ENCODE measurements at regions not wholly inside any gene's neighbourhood (a gene's known extent, or its start where the extent isn't known, plus 50 kb on each side); places are given as distances from the start of the nearest gene placed in this dataset.
A peak's percentile ranks its signal among the peaks of the same experiment; 100 is the strongest.

DNA sequence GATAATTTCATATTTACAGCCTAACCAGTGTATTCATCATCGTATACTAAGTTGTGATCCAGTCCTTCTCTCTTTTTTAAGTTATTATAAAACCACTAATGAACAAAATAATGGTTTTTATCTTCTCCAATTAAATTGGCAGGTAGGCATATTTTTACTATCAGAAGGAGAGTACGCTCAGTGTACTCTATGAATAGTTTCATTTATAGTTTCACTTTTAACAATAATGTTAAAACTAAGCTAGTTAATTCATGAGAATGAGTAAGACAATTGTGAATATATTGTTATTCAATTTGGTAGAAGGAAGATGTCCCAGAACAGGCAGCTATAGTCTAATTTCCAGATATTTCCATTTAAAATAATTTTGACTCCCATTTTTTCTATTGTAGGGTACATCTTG, 277.1 kb downstream of the RASSF9 start:
- intact Hi-C loops (cut with DNase I) = no loop called here
- ATAC-seq (no peak), DNase-seq (ENCODE audit: low spot score) (no peak)

DNA sequence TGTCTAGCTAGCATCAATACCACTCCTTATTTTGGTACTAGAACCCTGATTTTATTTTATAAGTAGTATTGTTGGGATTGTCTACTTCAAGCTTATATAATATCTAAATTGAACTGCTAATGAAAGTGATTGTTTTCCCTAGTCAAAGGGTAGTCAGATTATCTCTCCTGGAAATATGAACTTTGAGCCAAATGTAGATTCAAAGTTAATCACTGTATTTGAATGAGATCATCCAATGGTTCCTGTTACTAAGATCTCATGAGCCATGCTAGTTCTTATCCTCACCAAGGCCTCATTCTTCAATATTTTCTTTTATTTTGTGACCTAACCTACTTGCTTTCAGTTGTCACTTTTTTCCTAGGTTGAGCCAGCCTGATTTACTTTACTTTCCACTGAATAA, 276.7 kb downstream of the RASSF9 start:
- intact Hi-C loops (cut with DNase I) = no loop called here
- ATAC-seq = no peak
- no peak for DNase-seq (ENCODE audit: low spot score)

DNA sequence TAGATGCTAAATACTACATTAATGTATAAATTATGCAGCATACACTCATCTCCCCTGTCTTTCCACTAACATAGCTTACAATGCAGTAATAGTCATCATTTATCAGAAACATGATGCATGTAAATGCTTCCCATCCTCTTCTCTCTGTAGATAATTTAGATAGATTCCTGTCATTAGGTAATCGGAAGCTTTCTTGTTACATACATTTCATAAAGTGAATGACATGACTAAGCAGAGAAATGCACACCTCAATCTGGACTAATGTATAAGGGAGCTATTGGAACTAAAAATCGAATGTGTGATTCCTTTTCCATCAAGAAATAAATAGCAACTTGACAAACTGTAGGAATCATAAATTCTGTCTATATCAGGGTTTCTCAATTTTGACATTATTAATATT, 273.4 kb downstream of the RASSF9 start:
- ATAC-seq = no peak
- intact Hi-C loops (cut with DNase I) = no loop called here
- DNase-seq (ENCODE audit: low spot score) = no peak

DNA sequence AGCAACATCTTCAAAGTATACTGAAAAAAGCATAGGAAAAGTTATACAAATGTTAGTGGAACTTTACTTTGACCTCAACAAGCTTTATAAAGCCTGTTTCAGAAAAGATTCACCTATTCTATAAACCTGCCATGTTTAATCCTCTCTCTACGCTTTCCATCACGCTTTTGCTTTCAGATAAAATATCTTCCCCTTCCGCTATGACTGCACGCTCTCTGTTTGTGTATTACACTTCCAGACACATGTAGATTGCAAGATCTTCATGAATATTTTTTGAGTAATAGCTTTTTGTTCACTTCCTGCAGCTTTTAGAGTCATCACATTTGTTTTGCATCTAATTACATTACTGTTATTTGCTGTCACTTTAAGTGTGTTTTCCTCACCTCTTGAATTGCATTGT, 271.4 kb downstream of the RASSF9 start:
- ATAC-seq = no peak
- intact Hi-C loops (cut with DNase I) = no loop called here

DNA sequence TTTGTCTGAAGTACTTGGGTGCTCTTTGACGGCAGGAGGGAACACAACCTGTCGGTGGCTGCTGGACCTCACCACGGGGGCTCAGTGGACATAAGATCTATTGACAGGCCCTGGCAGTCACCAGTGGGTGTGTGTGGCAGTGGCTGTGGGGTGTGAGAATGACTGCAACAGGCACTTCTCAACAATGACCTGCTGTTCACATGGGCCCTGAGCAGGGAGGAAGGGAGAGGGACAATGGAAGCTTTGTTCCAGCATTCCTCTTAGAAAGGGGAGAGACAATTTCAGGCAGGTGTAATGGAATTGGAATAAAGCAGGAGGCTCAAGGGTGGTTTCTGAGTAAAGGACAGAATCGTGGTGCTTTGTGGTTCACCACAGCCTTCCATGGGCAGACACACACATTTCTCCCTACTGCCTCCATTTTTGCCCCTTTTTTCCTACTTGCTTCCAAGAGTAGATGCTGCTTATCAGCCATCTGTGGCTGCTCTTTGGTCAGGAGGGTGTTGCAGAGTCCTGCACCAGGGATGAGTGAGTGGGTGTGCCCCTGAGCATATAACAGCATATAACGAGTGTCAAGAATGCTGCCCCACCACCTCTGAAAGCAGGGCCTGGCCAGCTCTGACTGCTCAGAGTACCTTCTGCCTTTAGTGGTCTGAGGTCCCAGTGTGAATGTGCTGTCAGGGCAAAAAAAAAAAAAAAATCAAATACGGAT, 267.7 kb downstream of the RASSF9 start:
- no peak for ATAC-seq

More for the DNA sequence above, 271.4 kb downstream of the RASSF9 start:
- DNase-seq (ENCODE audit: low spot score) = no peak

DNA sequence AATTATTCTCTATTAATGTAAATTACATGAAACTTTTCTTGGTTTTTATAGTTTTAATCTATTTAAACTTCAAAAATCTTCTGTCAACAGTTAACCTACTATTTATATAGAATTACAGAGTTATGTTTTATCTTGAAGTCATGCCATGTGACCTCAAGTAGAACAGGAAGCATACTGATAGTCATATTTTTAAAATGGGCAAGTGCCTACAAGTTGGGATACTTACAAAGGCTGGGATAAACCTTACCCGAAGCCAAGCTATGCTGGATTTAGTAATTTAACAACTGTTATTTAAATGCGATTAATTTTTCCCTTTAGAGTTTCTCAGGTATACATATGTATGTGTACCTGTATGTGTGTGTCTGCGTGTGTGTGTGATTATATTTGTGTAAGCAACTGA, 266.9 kb downstream of the RASSF9 start:
- DNase-seq (ENCODE audit: low spot score) (no peak), ATAC-seq (no peak)
- intact Hi-C loops (cut with DNase I) = no loop called here

More for the DNA sequence above, 267.7 kb downstream of the RASSF9 start:
- DNase-seq (ENCODE audit: low spot score) = no peak
- intact Hi-C loops (cut with DNase I) = no loop called here

DNA sequence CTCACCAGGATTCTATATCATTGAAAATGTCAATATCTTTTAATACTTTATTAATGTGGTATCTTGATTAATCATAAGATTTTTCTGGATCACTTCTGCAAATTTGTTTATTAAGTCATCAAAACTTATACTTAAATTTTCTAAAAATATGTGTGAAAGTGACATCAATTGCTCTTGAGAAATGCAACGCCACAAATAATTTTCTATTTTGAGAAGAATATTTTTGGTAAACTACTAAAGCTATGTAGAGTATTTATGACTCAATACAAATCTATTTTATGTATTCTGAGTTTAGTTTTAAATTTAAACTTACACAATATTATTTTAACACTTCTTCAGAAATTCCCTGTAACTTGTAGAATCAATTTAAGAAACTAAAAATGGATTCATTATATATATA, 263.3 kb downstream of the RASSF9 start:
- ATAC-seq = no peak
- intact Hi-C loops (cut with DNase I) = no loop called here
- DNase-seq (ENCODE audit: low spot score) = no peak

DNA sequence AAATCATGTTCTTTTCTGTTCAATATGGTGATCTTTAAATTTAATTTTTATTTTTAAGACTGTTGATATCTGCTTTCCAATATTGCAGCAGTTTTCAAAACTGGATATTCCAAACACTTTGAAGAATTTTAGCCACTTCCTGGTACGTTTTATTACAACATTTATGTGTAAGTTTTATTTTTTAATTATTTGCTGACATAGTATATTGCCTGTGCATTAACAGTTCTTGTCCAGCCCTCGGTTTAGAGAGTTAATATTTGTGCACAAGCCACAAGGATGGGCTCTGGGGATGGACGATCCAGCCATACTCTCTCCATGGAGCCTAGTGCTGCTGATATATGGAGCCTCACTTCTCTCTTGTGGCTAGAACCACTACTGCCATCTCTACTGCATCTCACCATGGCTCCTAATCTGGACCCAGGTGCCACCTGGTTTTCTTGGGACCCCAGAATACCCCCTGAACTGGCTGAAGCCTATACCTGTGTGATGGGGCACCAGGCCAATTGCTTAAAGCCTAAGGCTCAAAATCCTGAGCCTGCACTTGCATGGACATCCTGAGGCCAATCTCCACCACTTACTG, 262.5 kb downstream of the RASSF9 start:
- intact Hi-C loops (cut with DNase I) = no loop called here
- no peak for ATAC-seq
- no peak for DNase-seq (ENCODE audit: low spot score)

DNA sequence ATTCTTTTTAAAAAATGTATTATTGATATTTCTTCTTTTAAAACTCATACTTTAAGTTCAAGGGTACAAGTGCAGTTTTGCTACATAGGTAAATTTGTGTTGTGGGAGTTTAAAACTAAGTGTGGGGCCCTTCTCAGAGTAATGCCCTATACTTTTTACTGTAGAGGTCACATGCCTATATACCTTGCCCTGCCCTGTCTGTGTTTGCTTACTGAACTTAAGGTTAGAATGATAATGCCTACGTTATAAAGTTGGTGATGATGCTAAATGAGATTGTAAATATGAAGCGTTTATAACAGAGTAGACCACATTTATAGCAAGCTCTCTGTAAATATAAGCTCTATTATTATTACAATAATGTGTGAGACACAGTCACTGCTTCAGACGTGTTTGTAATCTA, 261.9 kb downstream of the RASSF9 start:
- intact Hi-C loops (cut with DNase I) = no loop called here
- ATAC-seq (no peak), DNase-seq (ENCODE audit: low spot score) (no peak)

DNA sequence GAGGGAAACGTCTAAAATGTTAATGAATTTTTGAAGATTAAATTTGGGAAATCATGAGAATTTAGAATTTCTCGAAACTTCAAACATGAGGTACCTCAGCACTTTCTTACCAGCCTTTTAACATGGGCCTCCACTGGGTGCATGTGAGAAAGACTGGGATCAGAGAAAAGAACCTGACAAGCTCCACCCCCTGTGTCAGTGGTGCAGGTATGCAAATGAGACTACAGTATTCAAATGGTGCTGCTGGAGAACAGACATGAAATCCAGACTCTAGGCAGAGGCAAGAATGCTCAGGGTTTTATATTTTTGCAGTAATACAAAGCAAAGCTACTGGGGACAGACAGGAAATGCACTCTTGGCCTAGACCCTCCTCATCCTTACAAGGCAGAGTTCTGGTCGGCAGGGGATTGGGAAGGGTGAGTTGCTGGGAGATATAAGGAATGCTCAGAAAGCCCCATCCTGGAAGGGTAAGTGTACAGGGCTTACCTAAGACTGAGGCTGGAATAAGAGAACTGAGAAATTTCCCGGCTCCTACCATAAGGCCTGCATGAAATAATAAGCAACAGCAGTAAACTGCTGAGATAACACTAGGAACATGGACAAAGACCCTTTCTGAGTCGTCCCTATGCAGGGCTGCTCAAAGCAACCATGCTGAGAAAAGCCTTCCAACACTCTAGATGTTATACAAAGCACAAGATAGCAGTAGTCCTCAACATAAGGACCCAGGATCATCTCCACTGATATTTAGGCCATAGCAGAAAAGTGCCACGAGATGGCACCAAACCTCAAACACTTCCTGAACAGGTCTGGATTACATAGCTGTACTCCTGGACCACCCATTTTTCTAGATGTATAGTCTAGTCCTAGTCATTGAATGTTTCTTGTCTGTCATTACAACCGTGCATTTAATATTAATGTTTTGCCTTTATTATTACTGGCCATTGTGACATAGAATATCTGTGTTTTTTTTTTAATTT, 260.8 kb downstream of the RASSF9 start:
- intact Hi-C loops (cut with DNase I) = loop anchor here (5.0 kb wide), 1 partner anchor 292 kb away; no protein-coding TSS in a partner anchor
- ATAC-seq = peak; percentile 74
- DNase-seq (ENCODE audit: low spot score) = peak; percentile 56

DNA sequence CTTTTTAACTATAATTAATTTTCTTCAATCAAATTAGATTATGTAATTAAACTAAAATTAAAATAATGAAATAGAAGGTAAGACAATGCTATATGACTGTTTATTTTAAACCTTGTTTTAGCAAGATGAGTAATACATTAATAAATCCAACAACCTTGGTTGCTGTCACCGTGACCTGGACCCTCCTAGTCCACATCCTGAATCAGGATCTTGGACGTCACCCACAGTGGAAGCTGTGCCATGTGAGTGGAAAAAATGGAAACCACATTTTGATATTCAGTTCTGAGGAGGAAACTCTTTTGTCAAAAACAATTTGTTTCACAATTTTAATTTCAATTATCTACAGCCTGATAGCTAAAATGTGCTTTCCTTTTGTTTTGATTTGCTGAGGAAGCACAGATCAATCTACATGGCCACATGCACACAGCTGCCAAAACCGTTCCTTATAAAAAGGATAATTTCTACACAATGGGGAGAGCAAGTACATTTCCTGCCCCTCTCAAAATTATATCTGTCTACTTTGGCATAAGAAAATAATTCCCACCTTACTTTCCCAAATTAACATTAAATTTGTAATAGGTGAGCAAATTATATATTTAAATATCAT, 255.5 kb downstream of the RASSF9 start:
- DNase-seq (ENCODE audit: low spot score) (no peak), ATAC-seq (peak; percentile 38)
- intact Hi-C loops (cut with DNase I) = no loop called here

DNA sequence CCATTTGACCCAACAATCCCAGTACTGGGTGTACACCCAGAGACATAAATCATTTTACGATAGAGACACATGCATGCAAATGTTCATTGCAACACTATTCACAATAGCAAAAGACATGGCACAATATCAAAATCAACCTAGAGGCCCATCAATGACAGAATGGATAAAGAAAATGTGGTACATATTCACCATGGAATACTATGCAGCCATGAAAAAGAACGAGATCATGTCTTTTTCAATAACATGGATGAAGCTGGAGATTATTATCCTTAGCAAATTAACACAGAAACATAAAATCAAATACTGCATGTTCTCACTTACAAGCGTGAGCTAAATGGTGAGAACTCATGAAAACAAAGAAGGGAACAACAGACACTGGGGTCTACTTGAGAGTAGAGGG, 249.1 kb downstream of the RASSF9 start:
- no peak for DNase-seq (ENCODE audit: low spot score)
- ATAC-seq = no peak
- intact Hi-C loops (cut with DNase I) = no loop called here

DNA sequence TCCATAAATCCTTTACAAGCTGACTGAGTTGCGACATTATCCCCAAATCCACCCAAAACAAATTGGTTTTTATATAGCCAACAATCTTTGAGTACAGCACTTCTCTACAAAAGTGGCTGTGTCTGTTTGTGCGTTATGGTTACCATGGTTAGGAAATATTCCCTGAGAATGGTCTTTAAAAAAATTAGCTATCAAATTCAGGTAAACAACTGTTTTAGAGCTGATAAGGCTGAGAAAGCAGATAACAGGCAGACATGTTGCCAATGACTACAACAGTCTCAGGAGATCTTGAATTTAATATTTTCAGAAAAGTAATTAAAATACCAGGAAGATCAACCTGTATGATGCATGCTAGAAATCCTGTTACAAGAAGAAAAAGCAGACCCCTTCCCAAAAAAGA, 248.0 kb downstream of the RASSF9 start:
- ATAC-seq = no peak
- DNase-seq (ENCODE audit: low spot score) = no peak
- intact Hi-C loops (cut with DNase I) = no loop called here

DNA sequence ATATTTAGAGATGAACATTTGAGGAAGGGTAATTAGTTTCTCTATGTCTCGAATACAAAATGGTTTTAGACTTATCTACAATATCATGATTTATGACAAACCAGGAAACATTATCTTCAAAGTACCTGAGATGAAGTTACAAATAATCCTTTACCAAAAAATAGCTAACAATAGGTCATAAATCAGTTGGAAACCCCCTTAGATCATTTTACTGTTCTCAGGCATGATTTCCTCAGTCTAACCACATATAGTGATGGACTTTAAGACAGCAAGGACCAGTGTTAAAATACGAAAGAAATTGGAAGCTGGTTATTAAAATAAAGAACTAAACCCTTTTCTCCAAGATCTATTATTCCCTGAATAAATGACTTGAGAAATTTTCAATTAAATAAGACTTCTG, 235.4 kb downstream of the RASSF9 start:
- DNase-seq (ENCODE audit: low spot score) (no peak), ATAC-seq (no peak)
- intact Hi-C loops (cut with DNase I) = no loop called here

DNA sequence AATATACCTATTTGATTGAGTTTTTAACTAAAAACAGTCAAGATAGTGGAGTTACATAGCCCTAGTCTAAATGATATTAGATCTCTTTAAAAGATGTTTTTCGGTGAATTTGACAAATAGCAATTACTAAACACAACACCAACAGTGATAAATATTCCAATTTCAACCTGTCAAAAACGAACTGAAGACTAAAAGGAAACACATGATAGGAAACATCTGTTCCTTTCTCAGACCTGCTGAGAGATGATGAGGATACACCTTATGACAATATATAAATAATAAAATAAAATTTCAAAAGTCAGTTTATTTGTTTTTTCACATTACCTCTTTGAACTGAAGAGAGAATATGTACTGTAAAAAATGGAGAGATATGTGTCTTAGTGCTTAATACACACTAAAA, 232.7 kb downstream of the RASSF9 start:
- intact Hi-C loops (cut with DNase I) = no loop called here
- DNase-seq (ENCODE audit: low spot score) (no peak), ATAC-seq (no peak)

DNA sequence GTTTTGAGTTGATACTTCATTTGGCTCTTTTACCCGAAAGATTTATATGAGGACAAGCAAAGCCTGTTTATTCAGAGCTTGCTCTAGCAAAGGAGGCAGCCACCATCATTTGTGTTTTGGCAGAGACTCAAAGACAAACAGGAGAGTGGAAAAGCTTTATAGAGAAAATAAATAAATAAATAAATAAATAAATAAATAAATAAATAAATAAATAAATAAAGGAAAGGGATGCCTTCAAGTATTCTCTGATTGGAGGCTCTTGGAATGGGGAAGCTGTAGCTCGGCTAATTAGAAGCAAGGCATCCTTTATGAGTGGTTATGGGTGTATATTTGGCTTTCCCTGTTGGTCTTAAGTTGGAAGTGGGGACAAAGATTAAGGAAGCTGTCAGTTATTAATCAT, 229.8 kb downstream of the RASSF9 start:
- DNase-seq (ENCODE audit: low spot score) = no peak
- ATAC-seq = no peak
- intact Hi-C loops (cut with DNase I) = no loop called here

DNA sequence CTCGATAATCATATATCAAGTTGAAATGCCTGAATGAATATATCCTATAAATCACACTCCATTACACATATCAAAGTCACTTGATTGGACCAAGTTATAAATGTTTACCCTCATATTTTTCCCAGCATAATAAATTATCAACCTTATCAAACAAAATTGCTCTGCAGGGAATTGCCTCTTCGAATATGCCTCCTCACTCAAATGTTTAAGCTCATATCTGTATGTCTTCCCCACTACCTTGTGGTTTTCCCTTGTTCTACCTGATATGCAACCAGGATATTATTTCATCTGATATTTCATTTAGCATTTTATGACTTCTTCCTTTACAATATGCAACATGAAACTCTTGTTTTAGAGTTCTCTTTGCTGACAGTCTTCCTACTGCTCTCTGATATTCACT, 226.4 kb downstream of the RASSF9 start:
- DNase-seq (ENCODE audit: low spot score) (no peak), ATAC-seq (no peak)
- intact Hi-C loops (cut with DNase I) = no loop called here

DNA sequence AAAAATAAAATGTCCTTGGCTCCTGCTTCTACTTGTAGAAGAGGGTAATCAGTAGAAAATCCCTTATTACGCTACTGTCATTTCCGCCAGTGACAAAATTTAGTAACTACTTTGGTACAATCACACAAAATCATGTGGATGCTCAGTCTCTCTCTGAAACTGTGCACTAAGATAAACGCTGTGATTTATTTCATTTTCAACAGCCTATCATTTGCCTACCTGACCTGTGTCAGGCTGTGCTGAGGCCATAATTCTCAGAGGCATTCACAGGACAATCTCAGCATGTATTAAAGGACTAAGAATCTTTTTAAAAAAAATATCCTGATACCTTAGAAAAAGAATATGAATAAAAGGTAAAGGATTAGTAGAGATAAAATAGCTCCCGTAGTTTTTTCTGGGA, 226.0 kb downstream of the RASSF9 start:
- no peak for ATAC-seq

DNA sequence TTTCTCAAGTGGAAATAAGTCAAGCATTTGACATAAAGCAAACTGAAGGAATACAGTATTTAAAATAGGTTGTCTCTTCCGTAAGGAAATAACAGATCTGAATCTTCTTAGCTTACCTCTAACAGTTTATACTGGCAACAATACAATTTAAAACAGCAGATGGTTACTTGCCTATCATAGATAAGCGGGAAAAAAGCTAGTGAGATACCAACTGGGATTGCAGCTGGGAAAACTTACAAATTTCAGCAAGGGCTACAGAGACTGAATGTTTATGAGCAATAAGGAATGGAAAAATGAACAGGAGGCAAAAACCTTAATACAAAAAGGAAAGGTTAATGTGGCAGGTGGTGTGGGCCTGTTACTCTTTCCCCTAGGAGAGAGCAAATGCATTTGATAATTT, 220.0 kb downstream of the RASSF9 start:
- ATAC-seq = no peak
- DNase-seq (ENCODE audit: low spot score) = no peak
- intact Hi-C loops (cut with DNase I) = no loop called here

More for the DNA sequence above, 226.0 kb downstream of the RASSF9 start:
- intact Hi-C loops (cut with DNase I) = no loop called here
- no peak for DNase-seq (ENCODE audit: low spot score)

Measured in sciatic nerve (tissue), 2 donors.